PC-3 (cell line): ENCODE measurements at regions not wholly inside any gene's neighbourhood (a gene's known extent, or its start where the extent isn't known, plus 50 kb on each side); places are given as distances from the start of the nearest gene placed in this dataset.

Source experiments
- ATAC-seq: fragments of 200-7000 bp; cut with Tn5 transposase; 2 replicates; pipeline ENCODE4 v1.9.1; 2020; ENCODE audit warnings: mild to moderate bottlenecking, moderate library complexity
- BruUV-seq: library from RNA; stranded (reverse); fragments of 400-500 nt; replicated peaks from 2 replicates; lab custom pipeline; 2021; lab: Mats Ljungman, UMichigan
- CTCF ChIA-PET: fragments of 300-600 bp; sonication (Branson Sonifier 250); formaldehyde crosslinking; loops from one replicate; lab custom pipeline; 2022; ENCODE audit warnings: antibody characterized with exemption; lab: Charles Lee
- POLR2A ChIA-PET: fragments of 300-600 bp; sonication (Branson Sonifier 250); formaldehyde crosslinking; loops from one replicate; lab custom pipeline; 2022; ENCODE audit warnings: antibody characterized with exemption; ENCODE audit not compliant: unreplicated experiment; lab: Charles Lee
- DNase-seq: peaks from one replicate; pipeline ENCODE4 v3.0.0-alpha.2; 2015
- H2AFZ ChIP-seq: fragments of 300-600 bp; sonication (generic); 2 replicates; pipeline ENCODE4 v1.6.0; 2016; ENCODE audit warnings: antibody characterized with exemption, low read length
- H3F3A ChIP-seq: fragments of 300-600 bp; sonication (generic); one replicate; pipeline ENCODE4 v1.6.0; 2017; ENCODE audit warnings: antibody characterized with exemption, low read length, control low read depth, mild to moderate bottlenecking; ENCODE audit not compliant: unreplicated experiment
- H3K27ac ChIP-seq: fragments of 300-600 bp; sonication (generic); 2 replicates; pipeline ENCODE4 v1.5.1; 2016; ENCODE audit warnings: mild to moderate bottlenecking, low read length
- H3K27me3 ChIP-seq: fragments of 300-600 bp; sonication (generic); 2 replicates; pipeline ENCODE4 v1.6.1; 2016; ENCODE audit warnings: low read length, mixed read lengths
- H3K36me3 ChIP-seq: fragments of 300-600 bp; sonication (generic); 2 replicates; pipeline ENCODE4 v1.6.1; 2016; ENCODE audit warnings: low read depth, mixed run types, low read length, mixed read lengths
- H3K4me1 ChIP-seq: fragments of 300-600 bp; sonication (generic); 2 replicates; pipeline ENCODE4 v1.5.1; 2016; ENCODE audit warnings: low read length; ENCODE audit not compliant: insufficient read depth
- H3K4me2 ChIP-seq: fragments of 300-600 bp; sonication (generic); 2 replicates; pipeline ENCODE4 v1.6.0; 2016; ENCODE audit warnings: low read length
- H3K4me3 ChIP-seq: fragments of 300-600 bp; sonication (generic); 2 replicates; pipeline ENCODE4 v1.5.1; 2016; ENCODE audit warnings: mild to moderate bottlenecking, low read length, mixed read lengths
- H3K79me2 ChIP-seq: fragments of 300-600 bp; sonication (generic); 2 replicates; pipeline ENCODE4 v1.6.1; 2017; ENCODE audit warnings: low read length, mixed read lengths
- H3K9ac ChIP-seq: fragments of 300-600 bp; sonication (generic); 2 replicates; pipeline ENCODE4 v1.6.0; 2016; ENCODE audit warnings: mild to moderate bottlenecking, low read length
- H3K9me2 ChIP-seq: fragments of 300-600 bp; sonication (generic); replicated peaks from 2 replicates; pipeline ENCODE4 v1.6.1; 2016; ENCODE audit warnings: mixed run types, low read length, mixed read lengths
- H3K9me3 ChIP-seq: fragments of 300-600 bp; sonication (generic); 2 replicates; pipeline ENCODE4 v1.6.1; 2016; ENCODE audit warnings: low read length, mixed read lengths
- H4K20me1 ChIP-seq: fragments of 300-600 bp; sonication (generic); 2 replicates; pipeline ENCODE4 v1.6.1; 2016; ENCODE audit warnings: low read length, mixed read lengths
- EZH2 ChIP-seq: fragments of 300-600 bp; sonication (generic); IDR thresholded peaks from one replicate; pipeline ENCODE4 v1.6.1; 2017; ENCODE audit warnings: antibody characterized with exemption, mild to moderate bottlenecking, low read length; ENCODE audit not compliant: unreplicated experiment
- EZH2phosphoT487 ChIP-seq: fragments of 300-600 bp; sonication (generic); IDR thresholded peaks from 2 replicates; pipeline ENCODE4 v1.6.1; 2018; ENCODE audit warnings: mild to moderate bottlenecking, antibody characterized with exemption, low read length, borderline replicate concordance
- intact Hi-C: fragments of 100-400 bp; cut with micrococcal nuclease; formaldehyde crosslinking; loops from 2 replicates; pipeline ENCODE4 v1.9.0; 2023
- TF ChIP-seq, protein P1 (sequence below): fragments of 300-600 bp; sonication (generic); conservative IDR thresholded peaks from 2 replicates; pipeline ENCODE4 v1.5.1; 2017; ENCODE audit warnings: antibody characterized with exemption, low read depth, mild to moderate bottlenecking, low read length

DNA sequence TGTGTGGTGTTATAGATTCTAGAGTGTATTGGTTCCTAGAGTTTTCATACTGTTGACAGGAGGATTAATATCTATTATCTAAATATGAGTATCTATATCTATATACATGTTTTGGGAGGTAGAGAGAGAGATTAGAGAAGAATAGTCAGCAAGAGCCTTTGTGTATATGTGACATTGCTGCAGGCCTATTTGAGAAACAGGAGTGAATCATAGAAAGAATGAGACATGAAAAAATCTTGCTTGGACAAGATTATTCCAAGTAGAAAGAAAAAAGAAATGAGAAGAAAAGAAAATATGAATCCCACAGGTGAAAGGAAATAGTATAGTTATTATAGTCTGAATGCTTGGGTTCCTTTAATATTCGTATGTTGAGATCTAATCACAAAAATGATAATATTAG, 720.4 kb downstream of the RERGL start:
- no peaks in the 10 kb centered on the region for H3K9me2 ChIP-seq
- H3K36me3 ChIP-seq: no peaks in the 10 kb centered on the region
- H2AFZ ChIP-seq: no peak overlapping the region
- TF ChIP-seq EZH2phosphoT487 (no peak), EZH2 (no peak)
- TF ChIP-seq, protein P1, sequence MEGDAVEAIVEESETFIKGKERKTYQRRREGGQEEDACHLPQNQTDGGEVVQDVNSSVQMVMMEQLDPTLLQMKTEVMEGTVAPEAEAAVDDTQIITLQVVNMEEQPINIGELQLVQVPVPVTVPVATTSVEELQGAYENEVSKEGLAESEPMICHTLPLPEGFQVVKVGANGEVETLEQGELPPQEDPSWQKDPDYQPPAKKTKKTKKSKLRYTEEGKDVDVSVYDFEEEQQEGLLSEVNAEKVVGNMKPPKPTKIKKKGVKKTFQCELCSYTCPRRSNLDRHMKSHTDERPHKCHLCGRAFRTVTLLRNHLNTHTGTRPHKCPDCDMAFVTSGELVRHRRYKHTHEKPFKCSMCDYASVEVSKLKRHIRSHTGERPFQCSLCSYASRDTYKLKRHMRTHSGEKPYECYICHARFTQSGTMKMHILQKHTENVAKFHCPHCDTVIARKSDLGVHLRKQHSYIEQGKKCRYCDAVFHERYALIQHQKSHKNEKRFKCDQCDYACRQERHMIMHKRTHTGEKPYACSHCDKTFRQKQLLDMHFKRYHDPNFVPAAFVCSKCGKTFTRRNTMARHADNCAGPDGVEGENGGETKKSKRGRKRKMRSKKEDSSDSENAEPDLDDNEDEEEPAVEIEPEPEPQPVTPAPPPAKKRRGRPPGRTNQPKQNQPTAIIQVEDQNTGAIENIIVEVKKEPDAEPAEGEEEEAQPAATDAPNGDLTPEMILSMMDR: no peak
- DNase-seq (no peak), ATAC-seq (no peak)
- no peaks in the 10 kb centered on the region for H3K4me1 ChIP-seq
- intact Hi-C loops: no loop called here
- no peaks in the 10 kb centered on the region for H3K27me3 ChIP-seq
- no peaks in the 10 kb centered on the region for H4K20me1 ChIP-seq
- H3K27ac ChIP-seq: no peak overlapping the region
- H3K4me3 ChIP-seq: no peak overlapping the region
- no peak overlapping the region for H3K4me2 ChIP-seq
- CTCF ChIA-PET: no interaction called here
- no peaks in the 10 kb centered on the region for H3K9me3 ChIP-seq
- BruUV-seq: no TSS peak
- POLR2A ChIA-PET: no interaction called here
- no peak overlapping the region for H3K9ac ChIP-seq
- H3K79me2 ChIP-seq: no peaks in the 10 kb centered on the region
- H3F3A ChIP-seq: no peaks in the 10 kb centered on the region

DNA sequence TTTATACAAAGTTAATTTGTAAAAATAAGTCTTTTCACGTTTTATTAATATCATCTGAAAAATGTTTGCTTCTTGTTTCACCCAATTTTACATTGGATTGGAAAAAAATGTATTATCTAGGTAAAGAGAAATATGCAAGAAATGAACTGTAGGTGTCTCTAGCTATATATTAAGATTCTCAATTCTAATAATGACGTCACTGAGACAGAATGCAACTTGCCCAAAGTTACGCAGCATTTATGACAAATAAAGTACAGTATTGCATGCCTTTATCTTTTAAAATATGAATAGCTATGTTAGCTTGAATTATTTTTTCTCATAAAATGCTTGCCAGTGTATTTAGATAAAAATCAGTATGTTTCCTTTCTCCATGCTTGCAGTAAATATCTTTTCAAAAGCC, 728.8 kb downstream of the RERGL start:
- Histone ChIP-seq H3K4me2 (no peak overlapping the region), H3K79me2 (no peaks in the 10 kb centered on the region), H3K9me3 (no peaks in the 10 kb centered on the region), H3K9ac (no peak overlapping the region), H3K27ac (no peak overlapping the region), H3K4me3 (no peak overlapping the region), H3K27me3 (no peaks in the 10 kb centered on the region), H2AFZ (no peak overlapping the region), H3K36me3 (no peaks in the 10 kb centered on the region), H3K9me2 (no peaks in the 10 kb centered on the region), H3K4me1 (peaks cover 10% of the 10 kb centered on the region), H3F3A (no peaks in the 10 kb centered on the region), H4K20me1 (no peaks in the 10 kb centered on the region)
- DNase-seq (peak; percentile 18), ATAC-seq (no peak)
- CTCF ChIA-PET: interaction anchor here (0.6 kb wide), 1 partner anchor 284 kb away, joined by 5 read pairs; no protein-coding TSS in a partner anchor
- POLR2A ChIA-PET: no interaction called here
- no peak for TF ChIP-seq EZH2phosphoT487
- TF ChIP-seq EZH2: no peak
- TF ChIP-seq, protein P1: 0 out of 2 replicates have a peak, but pooled peaks have one; percentile 30
- no TSS peak for BruUV-seq
- intact Hi-C loops: no loop called here

DNA sequence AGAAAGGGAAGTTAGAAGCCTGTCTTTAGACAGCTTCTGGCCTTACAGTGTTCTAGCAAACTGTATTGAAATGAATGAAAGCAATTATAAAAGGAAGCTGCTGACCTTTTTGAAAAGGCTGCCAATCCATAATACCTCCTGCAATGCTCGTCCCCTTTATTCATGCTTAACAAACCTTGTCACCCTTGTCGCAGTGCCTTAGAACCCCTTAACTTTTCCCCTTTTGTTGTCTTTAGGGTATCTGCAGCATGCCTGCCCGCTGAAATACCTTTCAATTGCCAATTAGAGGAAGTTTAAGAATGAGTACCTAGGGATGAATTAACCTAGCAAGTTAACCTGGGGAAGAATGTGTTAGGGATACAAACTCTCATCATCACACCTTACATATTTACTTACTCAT, 731.2 kb downstream of the RERGL start:
- no peak for TF ChIP-seq EZH2phosphoT487
- TF ChIP-seq, protein P1: no peak
- no peak for TF ChIP-seq EZH2
- no TSS peak for BruUV-seq
- Histone ChIP-seq H3K9me3 (no peaks in the 10 kb centered on the region), H3K79me2 (no peaks in the 10 kb centered on the region), H3K4me3 (no peak overlapping the region), H3K36me3 (no peaks in the 10 kb centered on the region), H3K27me3 (no peaks in the 10 kb centered on the region), H2AFZ (no peak overlapping the region), H3K9me2 (no peaks in the 10 kb centered on the region), H3K4me2 (no peak overlapping the region), H3K4me1 (peaks cover 10% of the 10 kb centered on the region), H4K20me1 (no peaks in the 10 kb centered on the region), H3K9ac (no peak overlapping the region), H3K27ac (no peak overlapping the region), H3F3A (no peaks in the 10 kb centered on the region)
- no peak for DNase-seq
- ChIA-PET POLR2A (no interaction called here), CTCF (no interaction called here)
- no peak for ATAC-seq
- intact Hi-C loops: no loop called here
